Transverse colon (tissue), 4 donors: ENCODE measurements at regions not wholly inside any gene's neighbourhood (a gene's known extent, or its start where the extent isn't known, plus 50 kb on each side); places are given as distances from the start of the nearest gene placed in this dataset.

Source experiments
- DNase-seq: peaks from one replicate; pipeline ENCODE4 v3.0.0-alpha.2; 2019
- H3K27ac ChIP-seq, 4 donors: fragments of 200-600 bp; sonication (generic); 2 replicates each; pipeline ENCODE4 v1.5.1; 2016 to 2018; ENCODE audit warnings: inconsistent platforms in 4 of 4
- H3K27me3 ChIP-seq: fragments of 200-600 bp; sonication (generic); 2 replicates; pipeline ENCODE4 v1.5.1; 2017; ENCODE audit warnings: inconsistent platforms
- H3K36me3 ChIP-seq, 4 donors: fragments of 200-600 bp; sonication (generic); 2 replicates each; pipeline ENCODE4 v1.5.1; 2017 to 2019; ENCODE audit warnings: inconsistent platforms in 4 of 4
- H3K4me1 ChIP-seq, 4 donors: fragments of 200-600 bp; sonication (generic); 2 replicates each; pipeline ENCODE4 v1.5.1; 2017 to 2020; ENCODE audit warnings: inconsistent platforms in 4 of 4
- H3K4me3 ChIP-seq, 4 donors: fragments of 200-600 bp; sonication (generic); 1 replicate in 1 of 4; 2 replicates in 3 of 4; pipeline versions ENCODE4 v1.5.1 to v1.6.1; 2017 to 2019; ENCODE audit warnings: inconsistent platforms in 4 of 4
- H3K9me3 ChIP-seq, 2 donors: fragments of 200-600 bp; sonication (generic); 2 replicates each; pipeline ENCODE4 v1.5.1; 2017 to 2019; ENCODE audit warnings: inconsistent platforms in 2 of 2
- EP300 ChIP-seq: sonication (generic); formaldehyde crosslinking; IDR thresholded peaks from one replicate; pipeline ENCODE4 v1.6.1; 2017; ENCODE audit warnings: antibody characterized with exemption, low read depth
- POLR2A ChIP-seq: fragments of 450-650 bp; IDR thresholded peaks from one replicate; pipeline ENCODE4 v1.6.1; 2016; ENCODE audit warnings: antibody characterized with exemption, mild to moderate bottlenecking, moderate library complexity
- POLR2AphosphoS5 ChIP-seq, 3 donors: sonication (generic); formaldehyde crosslinking; IDR thresholded peaks; one replicate each; pipeline ENCODE4 v1.6.1; 2016; ENCODE audit warnings: antibody characterized with exemption in 3 of 3
- WGBS, 2 donors: methylation state at CpG; one replicate each; pipeline ENCODE4 v1.1.5; 2018; ENCODE audit warnings: low coverage in 1 of 2; 5-methylcytosine and 5-hydroxymethylcytosine counted together
- in situ Hi-C, 4 donors: fragments of 200-750 bp; cut with MboI; loops; one replicate each; pipeline versions ENCODE4 v1.15.0 to v1.15.1; 2017; ENCODE audit warnings: low sequenced_read_pairs in 3 of 4, low pct_ligation_motif_present in 1 of 4, low pct_unique_long_range_greater_than_20kb in 1 of 4
- intact Hi-C: fragments of 100-400 bp; cut with DNase I; formaldehyde crosslinking; loops from one replicate; pipeline ENCODE4 v1.15.1; 2023; ENCODE audit warnings: low total_unique reads
- TF ChIP-seq, protein P1 (sequence below), 5 experiments: fragments of 200-600 bp in 3 of 5; fragments of 450-650 bp in 2 of 5; sonication (generic) in 3 of 5; IDR thresholded peaks; 1 replicate in 2 of 5; 2 replicates in 3 of 5; pipeline ENCODE4 v1.5.1; 2016 to 2017; ENCODE audit warnings: antibody characterized with exemption in 5 of 5, inconsistent platforms in 3 of 5, mild to moderate bottlenecking in 2 of 5, moderate library complexity in 1 of 5

DNA sequence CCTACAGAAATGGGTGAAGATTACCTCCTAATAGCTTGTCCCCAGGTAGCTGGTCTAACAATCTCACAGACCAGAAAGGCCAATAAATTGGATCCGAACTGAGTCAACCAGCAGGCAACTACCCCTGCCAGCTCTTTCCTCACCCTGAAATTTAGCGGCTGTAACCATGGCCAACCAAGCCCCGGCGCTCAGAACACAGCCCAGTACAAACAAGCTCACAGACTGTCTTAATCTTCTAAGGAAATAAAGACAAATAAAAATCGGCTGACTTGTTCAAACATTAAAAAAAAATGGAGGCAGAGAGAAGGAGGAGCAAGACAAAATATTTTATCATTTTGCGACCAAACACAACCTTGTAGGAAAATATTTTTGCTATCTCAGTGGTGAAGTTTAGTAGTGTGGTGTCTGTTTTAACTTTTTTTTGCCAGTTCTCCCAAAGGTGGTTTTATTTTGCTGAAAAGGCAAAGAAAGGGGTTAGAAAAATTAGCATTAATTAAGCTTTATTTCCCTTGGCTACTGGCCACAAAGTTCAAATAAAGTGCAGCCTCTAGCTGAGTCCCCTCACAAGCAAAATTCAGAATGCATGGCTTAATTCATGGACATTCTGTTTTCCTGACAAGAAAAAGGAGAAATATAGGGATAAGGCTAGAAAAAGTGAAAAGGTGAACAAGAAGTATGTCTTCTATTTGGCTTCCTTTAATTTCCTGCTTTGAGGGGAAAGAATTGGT lies 313.0 kb upstream of the NPVF start:
- Histone ChIP-seq H3K36me3 (no peaks in the 10 kb centered on the region), H3K27me3 (no peaks in the 10 kb centered on the region), H3K4me1 (no peaks in the 10 kb centered on the region), H3K4me3 (no peak overlapping the region), H3K9me3 (no peaks in the 10 kb centered on the region), H3K27ac (no peak overlapping the region)
- intact Hi-C loops (no loop called here), in situ Hi-C loops (loop anchor here in 1 of 4 donors (10.0 kb wide), 1 partner anchor 146 kb away; no protein-coding TSS in a partner anchor)
- TF ChIP-seq, protein P1, sequence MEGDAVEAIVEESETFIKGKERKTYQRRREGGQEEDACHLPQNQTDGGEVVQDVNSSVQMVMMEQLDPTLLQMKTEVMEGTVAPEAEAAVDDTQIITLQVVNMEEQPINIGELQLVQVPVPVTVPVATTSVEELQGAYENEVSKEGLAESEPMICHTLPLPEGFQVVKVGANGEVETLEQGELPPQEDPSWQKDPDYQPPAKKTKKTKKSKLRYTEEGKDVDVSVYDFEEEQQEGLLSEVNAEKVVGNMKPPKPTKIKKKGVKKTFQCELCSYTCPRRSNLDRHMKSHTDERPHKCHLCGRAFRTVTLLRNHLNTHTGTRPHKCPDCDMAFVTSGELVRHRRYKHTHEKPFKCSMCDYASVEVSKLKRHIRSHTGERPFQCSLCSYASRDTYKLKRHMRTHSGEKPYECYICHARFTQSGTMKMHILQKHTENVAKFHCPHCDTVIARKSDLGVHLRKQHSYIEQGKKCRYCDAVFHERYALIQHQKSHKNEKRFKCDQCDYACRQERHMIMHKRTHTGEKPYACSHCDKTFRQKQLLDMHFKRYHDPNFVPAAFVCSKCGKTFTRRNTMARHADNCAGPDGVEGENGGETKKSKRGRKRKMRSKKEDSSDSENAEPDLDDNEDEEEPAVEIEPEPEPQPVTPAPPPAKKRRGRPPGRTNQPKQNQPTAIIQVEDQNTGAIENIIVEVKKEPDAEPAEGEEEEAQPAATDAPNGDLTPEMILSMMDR (IDR thresholded peaks at IDR 0.05) = no peak
- no peak for TF ChIP-seq EP300
- TF ChIP-seq POLR2AphosphoS5 (IDR thresholded peaks at IDR 0.05) = no peak
- no peak for TF ChIP-seq POLR2A
- no peak for DNase-seq
- WGBS, 2 donors = 75 to 78% methylated on average over 6 of the region's 6 CpGs

GRCh38 chr7:25541877-25542276 lies 313.6 kb upstream of the NPVF start:
- intact Hi-C loops = no loop called here

DNA sequence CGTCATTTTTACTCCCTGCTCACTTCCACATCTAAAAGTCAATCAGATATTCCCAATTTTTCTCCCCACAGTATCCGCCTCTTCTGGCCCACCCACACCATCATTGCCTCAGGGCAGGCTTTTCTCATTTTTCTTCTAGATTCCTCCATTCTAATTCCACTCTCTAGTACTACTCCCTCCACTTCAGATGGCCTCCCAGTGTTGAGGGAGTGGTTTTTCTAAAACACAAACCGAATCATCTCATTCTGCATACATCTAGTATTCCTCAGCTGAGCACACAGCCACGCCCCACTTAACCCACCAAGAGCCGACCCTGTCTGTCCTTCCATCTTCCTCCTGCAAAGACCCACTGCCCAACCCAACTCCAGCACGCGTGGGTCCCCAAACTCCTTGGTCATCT lies 314.9 kb upstream of the NPVF start:
- Histone ChIP-seq H3K4me1 (no peaks in the 10 kb centered on the region), H3K36me3 (no peaks in the 10 kb centered on the region), H3K9me3 (no peaks in the 10 kb centered on the region), H3K27me3 (no peaks in the 10 kb centered on the region), H3K27ac (no peak overlapping the region), H3K4me3 (no peak overlapping the region)
- TF ChIP-seq EP300 (no peak), POLR2A (no peak), POLR2AphosphoS5 (IDR thresholded peaks at IDR 0.05) (no peak)
- TF ChIP-seq, protein P1 (IDR thresholded peaks at IDR 0.05) = no peak
- intact Hi-C loops (no loop called here), in situ Hi-C loops (loop anchor here in 1 of 4 donors (10.0 kb wide), 1 partner anchor 148 kb away; no protein-coding TSS in a partner anchor)
- 69 to 81% methylated on average over 4 to 7 of the region's 7 CpGs for WGBS, 2 donors
- no peak for DNase-seq

More at GRCh38 chr7:25541877-25542276, 313.6 kb upstream of the NPVF start:
- Histone ChIP-seq H3K27ac (no peak overlapping the region), H3K4me3 (no peak overlapping the region), H3K27me3 (no peaks in the 10 kb centered on the region), H3K4me1 (no peaks in the 10 kb centered on the region), H3K36me3 (no peaks in the 10 kb centered on the region), H3K9me3 (no peaks in the 10 kb centered on the region)
- in situ Hi-C loops = loop anchor here in 1 of 4 donors (10.0 kb wide), 1 partner anchor 147 kb away; no protein-coding TSS in a partner anchor
- TF ChIP-seq POLR2A (no peak), EP300 (no peak), POLR2AphosphoS5 (IDR thresholded peaks at IDR 0.05) (no peak)
- TF ChIP-seq, protein P1 (IDR thresholded peaks at IDR 0.05) = no peak
- no peak for DNase-seq
- 69 to 75% methylated on average over 3 of the region's 3 CpGs for WGBS, 2 donors

- Histone ChIP-seq H3K27me3 (no peaks in the 10 kb centered on the region), H3K4me3 (no peak overlapping the region), H3K4me1 (no peaks in the 10 kb centered on the region), H3K36me3 (no peaks in the 10 kb centered on the region), H3K27ac (no peak overlapping the region), H3K9me3 (no peaks in the 10 kb centered on the region)
- 63 to 73% methylated on average over 2 of the region's 2 CpGs for WGBS, 2 donors
- in situ Hi-C loops = loop anchor here in 1 of 4 donors (10.0 kb wide), 1 partner anchor 149 kb away; no protein-coding TSS in a partner anchor
- no peak for DNase-seq
- intact Hi-C loops = no loop called here
- no peak for TF ChIP-seq POLR2A
- TF ChIP-seq, protein P1 (IDR thresholded peaks at IDR 0.05) = no peak
- no peak for TF ChIP-seq POLR2AphosphoS5 (IDR thresholded peaks at IDR 0.05)
- TF ChIP-seq EP300 = no peak
Observed at GRCh38 chr7:25543798-25544197, 315.5 kb upstream of the NPVF start.
